ENCODE measurements at regions not wholly inside any gene's neighbourhood (a gene's known extent, or its start where the extent isn't known, plus 50 kb on each side); places are given as distances from the start of the nearest gene placed in this dataset.

GRCh38 chr3:45337839-45338470 is 50.4 kb upstream of the LARS2 start:
- Histone ChIP-seq H3K27me3 (no peaks in the 10 kb centered on the region), H3K4me1 (peaks cover 0 to 11% (median 4%) of the 10 kb centered on the region in 10 experiments; a peak in 6 of 20 replicates), H3K4me2 (no peak overlapping the region), H3K4me3 (no peak overlapping the region), H3K36me3 (no peaks in the 10 kb centered on the region), H4K20me1 (no peaks in the 10 kb centered on the region), H3K27ac (no peak overlapping the region), H3K9me3 (replicated peaks in 1 of 11) (no peaks in the 10 kb centered on the region), H3K9ac (no peak overlapping the region)
- no peak for TF ChIP-seq Cebpa-rat (IDR thresholded peaks at IDR 0.05)

Data from BLaER1 treated with 17β-estradiol and CSF1 and Interleukin-3, amounts not matched to agents 10 nM and 100 nM (cell line).